Smooth muscle cell (in vitro differentiated cells): ENCODE measurements at regions not wholly inside any gene's neighbourhood (a gene's known extent, or its start where the extent isn't known, plus 50 kb on each side); places are given as distances from the start of the nearest gene placed in this dataset.

Experiments
- DNase-seq: peaks from one replicate; lab custom pipeline; 2025; ENCODE audit not compliant: unreplicated experiment; lab: John Stamatoyannopoulos, UW
- H2AFZ ChIP-seq: fragments of 200-600 bp; sonication (generic); 2 replicates; pipeline ENCODE4 v1.6.0; 2016; ENCODE audit warnings: antibody characterized with exemption, low read depth, mild to moderate bottlenecking
- H3F3A ChIP-seq: fragments of 200-600 bp; sonication (generic); 2 replicates; pipeline ENCODE4 v1.6.0; 2017; ENCODE audit warnings: antibody characterized with exemption, low read depth
- H3K27ac ChIP-seq: fragments of 200-600 bp; sonication (generic); 2 replicates; pipeline ENCODE4 v1.5.1; 2016; ENCODE audit warnings: low read depth, mild to moderate bottlenecking
- H3K27me3 ChIP-seq: fragments of 200-600 bp; sonication (generic); 2 replicates; pipeline ENCODE4 v1.6.1; 2016; ENCODE audit warnings: low read depth, mild to moderate bottlenecking
- H3K36me3 ChIP-seq: fragments of 200-600 bp; sonication (generic); 2 replicates; pipeline ENCODE4 v1.5.1; 2016; ENCODE audit warnings: low read depth
- H3K4me1 ChIP-seq: fragments of 200-600 bp; sonication (generic); 2 replicates; pipeline ENCODE4 v1.5.1; 2016; ENCODE audit warnings: low read depth
- H3K4me2 ChIP-seq: fragments of 200-600 bp; sonication (generic); 2 replicates; pipeline ENCODE4 v1.6.0; 2016; ENCODE audit warnings: mild to moderate bottlenecking
- H3K4me3 ChIP-seq: fragments of 200-600 bp; sonication (generic); 2 replicates; pipeline ENCODE4 v1.5.1; 2016; ENCODE audit warnings: mild to moderate bottlenecking
- H3K79me2 ChIP-seq: fragments of 200-600 bp; sonication (generic); 2 replicates; pipeline ENCODE4 v1.6.0; 2016; ENCODE audit warnings: low read depth, mild to moderate bottlenecking
- H3K9ac ChIP-seq: fragments of 200-600 bp; sonication (generic); 2 replicates; pipeline ENCODE4 v1.6.0; 2016; ENCODE audit warnings: low read depth
- H3K9me3 ChIP-seq: fragments of 200-600 bp; sonication (generic); replicated peaks from 2 replicates; pipeline ENCODE4 v1.5.1; 2016; ENCODE audit warnings: low read depth
- H4K20me1 ChIP-seq: fragments of 200-600 bp; sonication (generic); 2 replicates; pipeline ENCODE4 v1.6.0; 2016; ENCODE audit warnings: low read depth
- CTCF ChIP-seq: fragments of 200-600 bp; sonication (generic); IDR thresholded peaks from 2 replicates; pipeline ENCODE4 v1.5.1; 2017; ENCODE audit warnings: borderline replicate concordance, mild to moderate bottlenecking, antibody characterized with exemption; ENCODE audit not compliant: insufficient read depth, poor library complexity, severe bottlenecking
- WGBS: methylation state at CpG from one replicate; pipeline ENCODE4 v1.1.7; 2016; ENCODE audit warnings: low lambda C conversion rate; 5-methylcytosine and 5-hydroxymethylcytosine counted together

GRCh38 chr10:128507066-128507465 lies 380.8 kb upstream of the MKI67 start:
- no peak for TF ChIP-seq CTCF
- Histone ChIP-seq H3F3A (no peaks in the 10 kb centered on the region), H3K36me3 (no peaks in the 10 kb centered on the region), H3K9ac (no peak overlapping the region), H3K27me3 (no peaks in the 10 kb centered on the region), H3K4me3 (no peak overlapping the region), H4K20me1 (no peaks in the 10 kb centered on the region), H2AFZ (no peak overlapping the region), H3K27ac (no peak overlapping the region), H3K4me2 (no peak overlapping the region), H3K79me2 (no peaks in the 10 kb centered on the region), H3K9me3 (no peaks in the 10 kb centered on the region), H3K4me1 (peaks cover 3% of the 10 kb centered on the region)
- WGBS = 77% methylated on average over 2 of the region's 2 CpGs
- no peak for DNase-seq

- Histone ChIP-seq H3K9me3 (no peaks in the 10 kb centered on the region), H3K27ac (no peak overlapping the region), H3K79me2 (no peaks in the 10 kb centered on the region), H3K4me3 (no peak overlapping the region), H4K20me1 (no peaks in the 10 kb centered on the region), H3K4me2 (no peak overlapping the region), H3K36me3 (no peaks in the 10 kb centered on the region), H3K4me1 (no peaks in the 10 kb centered on the region), H3K9ac (no peak overlapping the region), H3F3A (no peaks in the 10 kb centered on the region), H3K27me3 (no peaks in the 10 kb centered on the region), H2AFZ (no peak overlapping the region)
- DNase-seq = no peak
- no peak for TF ChIP-seq CTCF
- WGBS = 75% methylated on average over 11 of the region's 11 CpGs
Observed at GRCh38 chr10:128511284-128511683, 385.1 kb upstream of the MKI67 start.

GRCh38 chr10:128512767-128513166 lies 386.5 kb upstream of the MKI67 start:
- H3K79me2 ChIP-seq = no peaks in the 10 kb centered on the region
- H2AFZ ChIP-seq = no peak overlapping the region
- 91% methylated on average over 7 of the region's 7 CpGs for WGBS
- no peak overlapping the region for H3K9ac ChIP-seq
- no peak for TF ChIP-seq CTCF
- H3K36me3 ChIP-seq = no peaks in the 10 kb centered on the region
- no peaks in the 10 kb centered on the region for H3K4me1 ChIP-seq
- H3K4me2 ChIP-seq = no peak overlapping the region
- H3K9me3 ChIP-seq = no peaks in the 10 kb centered on the region
- no peaks in the 10 kb centered on the region for H4K20me1 ChIP-seq
- DNase-seq = no peak
- H3K27me3 ChIP-seq = no peaks in the 10 kb centered on the region
- H3K4me3 ChIP-seq = no peak overlapping the region
- no peaks in the 10 kb centered on the region for H3F3A ChIP-seq
- no peak overlapping the region for H3K27ac ChIP-seq

GRCh38 chr10:128514536-128514935 lies 388.3 kb upstream of the MKI67 start:
- Histone ChIP-seq H3K9me3 (no peaks in the 10 kb centered on the region), H3K4me3 (no peak overlapping the region), H3K27me3 (no peaks in the 10 kb centered on the region), H3K36me3 (no peaks in the 10 kb centered on the region), H3K9ac (no peak overlapping the region), H3K79me2 (no peaks in the 10 kb centered on the region), H2AFZ (no peak overlapping the region), H3K27ac (no peak overlapping the region), H3K4me1 (no peaks in the 10 kb centered on the region), H4K20me1 (no peaks in the 10 kb centered on the region), H3K4me2 (no peak overlapping the region), H3F3A (no peaks in the 10 kb centered on the region)
- 76% methylated on average over 6 of the region's 6 CpGs for WGBS
- TF ChIP-seq CTCF = no peak
- no peak for DNase-seq
